Smooth muscle cell (in vitro differentiated cells): ENCODE measurements at regions not wholly inside any gene's neighbourhood (a gene's known extent, or its start where the extent isn't known, plus 50 kb on each side); places are given as distances from the start of the nearest gene placed in this dataset.

Source experiments
- DNase-seq: peaks from one replicate; lab custom pipeline; 2025; ENCODE audit not compliant: unreplicated experiment; lab: John Stamatoyannopoulos, UW
- H2AFZ ChIP-seq: fragments of 200-600 bp; sonication (generic); 2 replicates; pipeline ENCODE4 v1.6.0; 2016; ENCODE audit warnings: antibody characterized with exemption, low read depth, mild to moderate bottlenecking
- H3F3A ChIP-seq: fragments of 200-600 bp; sonication (generic); 2 replicates; pipeline ENCODE4 v1.6.0; 2017; ENCODE audit warnings: antibody characterized with exemption, low read depth
- H3K27ac ChIP-seq: fragments of 200-600 bp; sonication (generic); 2 replicates; pipeline ENCODE4 v1.5.1; 2016; ENCODE audit warnings: low read depth, mild to moderate bottlenecking
- H3K27me3 ChIP-seq: fragments of 200-600 bp; sonication (generic); 2 replicates; pipeline ENCODE4 v1.6.1; 2016; ENCODE audit warnings: low read depth, mild to moderate bottlenecking
- H3K36me3 ChIP-seq: fragments of 200-600 bp; sonication (generic); 2 replicates; pipeline ENCODE4 v1.5.1; 2016; ENCODE audit warnings: low read depth
- H3K4me1 ChIP-seq: fragments of 200-600 bp; sonication (generic); 2 replicates; pipeline ENCODE4 v1.5.1; 2016; ENCODE audit warnings: low read depth
- H3K4me2 ChIP-seq: fragments of 200-600 bp; sonication (generic); 2 replicates; pipeline ENCODE4 v1.6.0; 2016; ENCODE audit warnings: mild to moderate bottlenecking
- H3K4me3 ChIP-seq: fragments of 200-600 bp; sonication (generic); 2 replicates; pipeline ENCODE4 v1.5.1; 2016; ENCODE audit warnings: mild to moderate bottlenecking
- H3K79me2 ChIP-seq: fragments of 200-600 bp; sonication (generic); 2 replicates; pipeline ENCODE4 v1.6.0; 2016; ENCODE audit warnings: low read depth, mild to moderate bottlenecking
- H3K9ac ChIP-seq: fragments of 200-600 bp; sonication (generic); 2 replicates; pipeline ENCODE4 v1.6.0; 2016; ENCODE audit warnings: low read depth
- H3K9me3 ChIP-seq: fragments of 200-600 bp; sonication (generic); replicated peaks from 2 replicates; pipeline ENCODE4 v1.5.1; 2016; ENCODE audit warnings: low read depth
- H4K20me1 ChIP-seq: fragments of 200-600 bp; sonication (generic); 2 replicates; pipeline ENCODE4 v1.6.0; 2016; ENCODE audit warnings: low read depth
- WGBS: methylation state at CpG from one replicate; pipeline ENCODE4 v1.1.7; 2016; ENCODE audit warnings: low lambda C conversion rate; 5-methylcytosine and 5-hydroxymethylcytosine counted together
- TF ChIP-seq, protein P1 (sequence below): fragments of 200-600 bp; sonication (generic); IDR thresholded peaks from 2 replicates; pipeline ENCODE4 v1.5.1; 2017; ENCODE audit warnings: borderline replicate concordance, mild to moderate bottlenecking, antibody characterized with exemption; ENCODE audit not compliant: insufficient read depth, poor library complexity, severe bottlenecking

DNA sequence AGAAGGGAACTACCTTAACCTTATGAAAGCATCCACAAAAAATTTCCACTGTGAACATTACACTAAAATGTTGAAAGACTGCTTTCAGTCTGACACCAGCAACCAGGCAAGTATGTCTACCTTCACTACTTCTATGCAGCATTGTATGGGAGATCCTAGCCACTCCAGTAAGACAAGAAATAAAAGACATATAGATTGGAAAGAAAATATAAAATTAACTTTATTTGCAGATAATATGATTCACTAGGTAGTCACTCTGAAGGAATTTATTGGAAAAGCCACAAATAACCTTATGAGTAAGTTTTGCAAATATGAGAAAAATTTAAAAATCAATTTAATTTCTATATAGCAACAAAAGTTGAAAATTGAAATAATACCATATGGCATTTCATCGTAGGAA lies 172.0 kb downstream of the RERGL start:
- Histone ChIP-seq H3K4me2 (no peak overlapping the region), H2AFZ (no peak overlapping the region), H3K9me3 (no peaks in the 10 kb centered on the region), H3K79me2 (no peaks in the 10 kb centered on the region), H3K27ac (no peak overlapping the region), H3K9ac (no peak overlapping the region), H3K36me3 (no peaks in the 10 kb centered on the region), H4K20me1 (no peaks in the 10 kb centered on the region), H3K4me3 (no peak overlapping the region), H3K27me3 (no peaks in the 10 kb centered on the region), H3K4me1 (no peaks in the 10 kb centered on the region), H3F3A (no peaks in the 10 kb centered on the region)
- 90% methylated on average over 1 of the region's 1 CpG for whole genome bisulfite sequencing
- TF ChIP-seq, protein P1, sequence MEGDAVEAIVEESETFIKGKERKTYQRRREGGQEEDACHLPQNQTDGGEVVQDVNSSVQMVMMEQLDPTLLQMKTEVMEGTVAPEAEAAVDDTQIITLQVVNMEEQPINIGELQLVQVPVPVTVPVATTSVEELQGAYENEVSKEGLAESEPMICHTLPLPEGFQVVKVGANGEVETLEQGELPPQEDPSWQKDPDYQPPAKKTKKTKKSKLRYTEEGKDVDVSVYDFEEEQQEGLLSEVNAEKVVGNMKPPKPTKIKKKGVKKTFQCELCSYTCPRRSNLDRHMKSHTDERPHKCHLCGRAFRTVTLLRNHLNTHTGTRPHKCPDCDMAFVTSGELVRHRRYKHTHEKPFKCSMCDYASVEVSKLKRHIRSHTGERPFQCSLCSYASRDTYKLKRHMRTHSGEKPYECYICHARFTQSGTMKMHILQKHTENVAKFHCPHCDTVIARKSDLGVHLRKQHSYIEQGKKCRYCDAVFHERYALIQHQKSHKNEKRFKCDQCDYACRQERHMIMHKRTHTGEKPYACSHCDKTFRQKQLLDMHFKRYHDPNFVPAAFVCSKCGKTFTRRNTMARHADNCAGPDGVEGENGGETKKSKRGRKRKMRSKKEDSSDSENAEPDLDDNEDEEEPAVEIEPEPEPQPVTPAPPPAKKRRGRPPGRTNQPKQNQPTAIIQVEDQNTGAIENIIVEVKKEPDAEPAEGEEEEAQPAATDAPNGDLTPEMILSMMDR: no peak
- no peak for DNase-seq

DNA sequence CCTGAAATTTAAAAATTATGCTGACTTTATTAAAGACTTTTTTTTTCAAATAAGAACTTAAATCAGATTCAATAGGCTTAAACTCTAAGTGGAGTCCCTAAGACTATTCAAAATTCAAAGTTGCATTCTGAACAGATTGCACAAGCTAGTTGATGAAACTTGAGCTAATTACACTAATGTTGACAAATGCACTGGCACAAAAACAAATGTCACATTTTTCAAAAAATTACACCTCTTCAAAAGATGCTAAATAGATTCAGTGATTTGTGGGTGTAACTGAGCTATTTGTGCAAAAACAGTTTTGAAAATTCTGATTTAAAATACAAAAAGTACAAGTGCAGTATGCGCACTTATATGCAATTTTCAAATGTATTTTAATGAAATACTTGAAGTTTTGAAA lies 205.4 kb downstream of the RERGL start:
- DNase-seq: no peak
- no peaks in the 10 kb centered on the region for H3K36me3 ChIP-seq

GRCh38 chr12:17878714-17879113 lies 211.3 kb downstream of the RERGL start:
- Histone ChIP-seq H3K27me3 (no peaks in the 10 kb centered on the region), H3K9ac (no peak overlapping the region), H3K4me1 (no peaks in the 10 kb centered on the region), H4K20me1 (no peaks in the 10 kb centered on the region), H3K36me3 (no peaks in the 10 kb centered on the region), H3F3A (no peaks in the 10 kb centered on the region), H3K9me3 (no peaks in the 10 kb centered on the region), H3K27ac (no peak overlapping the region), H3K4me3 (no peak overlapping the region), H2AFZ (no peak overlapping the region), H3K79me2 (no peaks in the 10 kb centered on the region), H3K4me2 (no peak overlapping the region)
- DNase-seq: no peak
- TF ChIP-seq, protein P1: no peak
- 73% methylated on average over 1 of the region's 1 CpG for WGBS

More for the DNA sequence above, 205.4 kb downstream of the RERGL start:
- Histone ChIP-seq H3K79me2 (no peaks in the 10 kb centered on the region), H3F3A (no peaks in the 10 kb centered on the region), H3K4me2 (no peak overlapping the region), H3K4me1 (no peaks in the 10 kb centered on the region), H3K27ac (no peak overlapping the region), H3K9ac (no peak overlapping the region), H4K20me1 (no peaks in the 10 kb centered on the region), H3K4me3 (no peak overlapping the region), H2AFZ (no peak overlapping the region), H3K9me3 (no peaks in the 10 kb centered on the region), H3K27me3 (no peaks in the 10 kb centered on the region)
- TF ChIP-seq, protein P1: no peak
- 95% methylated on average over 1 of the region's 1 CpG for WGBS

GRCh38 chr12:17875230-17875629 lies 214.8 kb downstream of the RERGL start:
- Histone ChIP-seq H4K20me1 (no peaks in the 10 kb centered on the region), H3K27me3 (no peaks in the 10 kb centered on the region), H3K27ac (no peak overlapping the region), H2AFZ (no peak overlapping the region), H3K79me2 (no peaks in the 10 kb centered on the region), H3K4me1 (no peaks in the 10 kb centered on the region), H3K36me3 (no peaks in the 10 kb centered on the region), H3K9me3 (no peaks in the 10 kb centered on the region), H3K9ac (no peak overlapping the region), H3F3A (no peaks in the 10 kb centered on the region), H3K4me2 (no peak overlapping the region), H3K4me3 (no peak overlapping the region)
- DNase-seq: no peak
- TF ChIP-seq, protein P1: no peak
